C4-2B (cell line): ENCODE measurements at regions not wholly inside any gene's neighbourhood (a gene's known extent, or its start where the extent isn't known, plus 50 kb on each side); places are given as distances from the start of the nearest gene placed in this dataset.

ENCODE experiments used
- H3K27ac ChIP-seq: fragments of 450-650 bp; 2 replicates; pipeline ENCODE4 v1.5.1; 2017
- ZFX ChIP-seq: fragments of 450-650 bp; IDR thresholded peaks from 2 replicates; pipeline ENCODE4 v1.6.1; 2017
- TF ChIP-seq, protein P1 (sequence below): fragments of 450-650 bp; conservative IDR thresholded peaks from 2 replicates; pipeline ENCODE4 v1.5.1; 2017; ENCODE audit warnings: mild to moderate bottlenecking

DNA sequence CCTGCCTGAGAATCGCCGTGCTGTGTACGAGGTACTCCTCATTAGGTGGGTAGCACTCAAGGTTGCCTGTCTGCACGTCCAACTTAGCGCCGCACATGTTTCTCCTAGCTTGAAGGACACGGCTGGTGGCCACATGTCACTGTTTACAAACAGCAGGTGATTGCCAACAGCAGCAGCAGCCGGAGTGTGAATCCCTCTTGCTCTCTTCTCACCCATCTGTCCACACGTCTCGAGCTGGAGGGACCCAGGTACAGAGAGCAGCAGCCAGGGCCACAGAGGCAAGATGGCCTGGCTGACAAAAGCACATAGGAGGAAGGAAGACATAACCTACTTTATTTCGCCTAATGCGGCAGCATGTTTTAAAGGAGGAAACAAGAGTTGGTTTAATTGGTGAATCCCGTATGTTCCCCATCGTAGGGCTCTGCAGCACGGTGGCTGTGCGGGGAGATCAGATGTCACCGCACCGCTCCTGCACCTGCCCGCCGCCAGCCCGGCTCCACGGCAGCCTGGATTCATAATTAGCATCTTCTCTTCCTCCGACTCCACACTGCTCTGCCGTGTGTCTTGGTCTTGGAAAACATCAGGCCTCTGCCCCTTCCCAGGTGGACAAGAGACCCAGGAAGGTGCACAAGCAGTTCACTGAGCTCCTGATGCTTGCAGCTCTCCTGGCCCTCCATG lies 201.6 kb upstream of the IRX1 start:
- TF ChIP-seq, protein P1, sequence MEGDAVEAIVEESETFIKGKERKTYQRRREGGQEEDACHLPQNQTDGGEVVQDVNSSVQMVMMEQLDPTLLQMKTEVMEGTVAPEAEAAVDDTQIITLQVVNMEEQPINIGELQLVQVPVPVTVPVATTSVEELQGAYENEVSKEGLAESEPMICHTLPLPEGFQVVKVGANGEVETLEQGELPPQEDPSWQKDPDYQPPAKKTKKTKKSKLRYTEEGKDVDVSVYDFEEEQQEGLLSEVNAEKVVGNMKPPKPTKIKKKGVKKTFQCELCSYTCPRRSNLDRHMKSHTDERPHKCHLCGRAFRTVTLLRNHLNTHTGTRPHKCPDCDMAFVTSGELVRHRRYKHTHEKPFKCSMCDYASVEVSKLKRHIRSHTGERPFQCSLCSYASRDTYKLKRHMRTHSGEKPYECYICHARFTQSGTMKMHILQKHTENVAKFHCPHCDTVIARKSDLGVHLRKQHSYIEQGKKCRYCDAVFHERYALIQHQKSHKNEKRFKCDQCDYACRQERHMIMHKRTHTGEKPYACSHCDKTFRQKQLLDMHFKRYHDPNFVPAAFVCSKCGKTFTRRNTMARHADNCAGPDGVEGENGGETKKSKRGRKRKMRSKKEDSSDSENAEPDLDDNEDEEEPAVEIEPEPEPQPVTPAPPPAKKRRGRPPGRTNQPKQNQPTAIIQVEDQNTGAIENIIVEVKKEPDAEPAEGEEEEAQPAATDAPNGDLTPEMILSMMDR = no peak
- no peak overlapping the region for H3K27ac ChIP-seq

- no peak for TF ChIP-seq ZFX
- TF ChIP-seq, protein P1 = no peak
- H3K27ac ChIP-seq = no peak overlapping the region
These were observed 202.3 kb upstream of the IRX1 start for GRCh38 chr5:3393122-3393919.

DNA sequence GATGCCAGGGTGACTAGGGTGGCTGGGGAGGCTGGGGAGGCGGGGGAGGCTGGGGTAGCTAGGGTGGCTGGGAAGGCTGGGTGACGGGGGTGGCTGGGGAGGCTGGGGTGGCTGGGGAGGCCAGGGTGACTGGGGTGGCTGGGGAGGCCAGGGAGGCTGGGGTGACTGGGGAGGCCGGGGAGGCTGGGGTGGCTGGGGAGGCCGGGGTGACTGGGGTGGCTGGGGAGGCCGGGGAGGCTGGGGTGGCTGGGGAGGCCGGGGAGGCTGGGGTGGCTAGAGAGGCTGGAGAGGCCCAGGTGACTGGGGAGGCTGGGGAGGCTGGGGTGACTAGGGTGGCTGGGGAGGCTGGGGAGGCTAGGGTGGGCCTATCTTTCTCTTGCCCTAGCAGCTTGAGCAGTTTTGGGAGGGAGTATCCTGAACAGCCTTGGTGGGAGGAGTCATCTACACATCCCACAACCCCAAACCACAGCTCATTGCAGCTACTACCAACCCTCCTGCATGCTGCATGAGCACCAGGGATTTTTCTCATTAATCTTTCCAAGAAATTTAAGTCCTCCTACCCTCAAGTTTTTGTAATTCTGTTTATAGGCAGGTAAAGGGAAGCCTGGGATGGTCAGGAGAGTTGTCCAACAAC lies 203.2 kb upstream of the IRX1 start:
- no peak for TF ChIP-seq ZFX
- TF ChIP-seq, protein P1 = no peak
- H3K27ac ChIP-seq = no peak overlapping the region

DNA sequence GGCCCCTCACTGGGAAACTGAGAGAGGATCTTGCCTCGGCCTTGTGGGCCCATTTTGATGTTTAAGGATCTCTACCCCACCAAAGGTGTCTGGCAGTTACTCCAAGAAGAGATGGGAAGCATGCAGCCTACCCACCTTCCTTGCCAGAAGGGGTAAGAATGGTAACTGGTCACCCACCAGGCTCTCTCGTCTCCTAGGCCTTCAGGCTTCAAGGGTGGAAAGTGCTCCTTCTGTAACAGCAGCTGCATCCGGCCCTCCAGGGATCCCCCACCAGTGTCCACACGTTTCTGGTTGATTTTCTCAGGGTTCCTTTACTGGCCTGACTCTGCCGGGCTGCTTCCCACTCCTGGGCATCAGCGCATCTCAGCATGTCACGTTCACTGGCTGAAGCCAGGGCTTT lies 204.4 kb upstream of the IRX1 start:
- H3K27ac ChIP-seq = no peak overlapping the region
- no peak for TF ChIP-seq ZFX
- TF ChIP-seq, protein P1 = no peak

DNA sequence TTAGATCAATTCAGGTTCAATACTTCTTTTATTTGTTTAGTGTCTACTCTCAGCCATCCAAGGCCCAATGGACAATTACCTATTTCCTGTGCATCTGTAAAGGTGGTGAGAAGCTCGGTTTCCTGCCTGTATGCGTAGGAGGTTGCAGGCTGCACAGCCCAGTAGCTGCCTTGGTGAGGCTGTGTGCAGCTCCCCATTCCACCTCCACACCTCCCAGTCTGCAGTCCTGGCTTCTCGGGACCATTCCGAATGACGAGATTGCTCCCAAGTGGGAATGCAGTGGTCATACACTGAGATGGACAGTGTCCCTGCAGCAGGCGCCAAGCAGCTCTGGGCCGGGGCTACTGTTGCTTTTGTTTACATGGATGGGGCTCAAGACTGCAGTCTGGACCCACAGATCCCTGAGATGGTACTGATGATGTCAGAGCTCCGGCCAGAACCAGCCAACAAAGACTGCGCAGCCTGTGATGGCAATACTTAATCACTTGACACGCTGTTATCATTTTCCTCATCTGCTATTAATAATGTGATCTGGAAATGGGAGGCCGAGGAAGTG lies 206.1 kb upstream of the IRX1 start:
- no peak overlapping the region for H3K27ac ChIP-seq
- TF ChIP-seq, protein P1 = no peak
- TF ChIP-seq ZFX = no peak

DNA sequence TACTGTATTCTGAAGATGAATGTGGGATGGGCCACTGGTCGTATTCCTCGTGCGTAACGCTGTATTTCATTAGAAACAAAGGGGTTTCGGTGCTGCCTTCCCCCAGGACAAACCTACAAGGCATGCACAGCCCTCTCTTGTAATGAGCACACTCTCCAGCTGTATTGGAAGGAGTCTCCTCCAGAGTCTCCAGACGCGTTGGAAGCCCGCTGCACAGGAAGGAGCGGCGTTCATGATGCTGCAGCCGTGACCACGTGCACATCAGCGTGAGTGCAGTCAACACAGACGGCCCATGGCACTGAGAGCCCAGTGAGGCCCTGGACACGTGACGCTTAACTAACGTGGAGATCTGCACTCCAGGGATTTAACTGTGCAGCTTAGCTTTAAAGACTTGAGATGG lies 209.0 kb upstream of the IRX1 start:
- H3K27ac ChIP-seq = no peak overlapping the region
- TF ChIP-seq, protein P1 = no peak
- no peak for TF ChIP-seq ZFX
